PC-3 (cell line): ENCODE measurements at regions not wholly inside any gene's neighbourhood (a gene's known extent, or its start where the extent isn't known, plus 50 kb on each side); places are given as distances from the start of the nearest gene placed in this dataset.
A peak's percentile ranks its signal among the peaks of the same experiment; 100 is the strongest.

Source experiments
- ATAC-seq: fragments of 200-7000 bp; cut with Tn5 transposase; 2 replicates; pipeline ENCODE4 v1.9.1; 2020; ENCODE audit warnings: mild to moderate bottlenecking, moderate library complexity
- BruUV-seq: library from RNA; stranded (reverse); fragments of 400-500 nt; replicated peaks from 2 replicates; lab custom pipeline; 2021; lab: Mats Ljungman, UMichigan
- CTCF ChIA-PET: fragments of 300-600 bp; sonication (Branson Sonifier 250); formaldehyde crosslinking; loops from one replicate; lab custom pipeline; 2022; ENCODE audit warnings: antibody characterized with exemption; lab: Charles Lee
- POLR2A ChIA-PET: fragments of 300-600 bp; sonication (Branson Sonifier 250); formaldehyde crosslinking; loops from one replicate; lab custom pipeline; 2022; ENCODE audit warnings: antibody characterized with exemption; ENCODE audit not compliant: unreplicated experiment; lab: Charles Lee
- DNase-seq: peaks from one replicate; pipeline ENCODE4 v3.0.0-alpha.2; 2015
- H2AFZ ChIP-seq: fragments of 300-600 bp; sonication (generic); 2 replicates; pipeline ENCODE4 v1.6.0; 2016; ENCODE audit warnings: antibody characterized with exemption, low read length
- H3F3A ChIP-seq: fragments of 300-600 bp; sonication (generic); one replicate; pipeline ENCODE4 v1.6.0; 2017; ENCODE audit warnings: antibody characterized with exemption, low read length, control low read depth, mild to moderate bottlenecking; ENCODE audit not compliant: unreplicated experiment
- H3K27ac ChIP-seq: fragments of 300-600 bp; sonication (generic); 2 replicates; pipeline ENCODE4 v1.5.1; 2016; ENCODE audit warnings: mild to moderate bottlenecking, low read length
- H3K27me3 ChIP-seq: fragments of 300-600 bp; sonication (generic); 2 replicates; pipeline ENCODE4 v1.6.1; 2016; ENCODE audit warnings: low read length, mixed read lengths
- H3K36me3 ChIP-seq: fragments of 300-600 bp; sonication (generic); 2 replicates; pipeline ENCODE4 v1.6.1; 2016; ENCODE audit warnings: low read depth, mixed run types, low read length, mixed read lengths
- H3K4me1 ChIP-seq: fragments of 300-600 bp; sonication (generic); 2 replicates; pipeline ENCODE4 v1.5.1; 2016; ENCODE audit warnings: low read length; ENCODE audit not compliant: insufficient read depth
- H3K4me2 ChIP-seq: fragments of 300-600 bp; sonication (generic); 2 replicates; pipeline ENCODE4 v1.6.0; 2016; ENCODE audit warnings: low read length
- H3K4me3 ChIP-seq: fragments of 300-600 bp; sonication (generic); 2 replicates; pipeline ENCODE4 v1.5.1; 2016; ENCODE audit warnings: mild to moderate bottlenecking, low read length, mixed read lengths
- H3K79me2 ChIP-seq: fragments of 300-600 bp; sonication (generic); 2 replicates; pipeline ENCODE4 v1.6.1; 2017; ENCODE audit warnings: low read length, mixed read lengths
- H3K9ac ChIP-seq: fragments of 300-600 bp; sonication (generic); 2 replicates; pipeline ENCODE4 v1.6.0; 2016; ENCODE audit warnings: mild to moderate bottlenecking, low read length
- H3K9me2 ChIP-seq: fragments of 300-600 bp; sonication (generic); replicated peaks from 2 replicates; pipeline ENCODE4 v1.6.1; 2016; ENCODE audit warnings: mixed run types, low read length, mixed read lengths
- H3K9me3 ChIP-seq: fragments of 300-600 bp; sonication (generic); 2 replicates; pipeline ENCODE4 v1.6.1; 2016; ENCODE audit warnings: low read length, mixed read lengths
- H4K20me1 ChIP-seq: fragments of 300-600 bp; sonication (generic); 2 replicates; pipeline ENCODE4 v1.6.1; 2016; ENCODE audit warnings: low read length, mixed read lengths
- EZH2 ChIP-seq: fragments of 300-600 bp; sonication (generic); IDR thresholded peaks from one replicate; pipeline ENCODE4 v1.6.1; 2017; ENCODE audit warnings: antibody characterized with exemption, mild to moderate bottlenecking, low read length; ENCODE audit not compliant: unreplicated experiment
- EZH2phosphoT487 ChIP-seq: fragments of 300-600 bp; sonication (generic); IDR thresholded peaks from 2 replicates; pipeline ENCODE4 v1.6.1; 2018; ENCODE audit warnings: mild to moderate bottlenecking, antibody characterized with exemption, low read length, borderline replicate concordance
- intact Hi-C: fragments of 100-400 bp; cut with micrococcal nuclease; formaldehyde crosslinking; loops from 2 replicates; pipeline ENCODE4 v1.9.0; 2023
- TF ChIP-seq, protein P1 (sequence below): fragments of 300-600 bp; sonication (generic); conservative IDR thresholded peaks from 2 replicates; pipeline ENCODE4 v1.5.1; 2017; ENCODE audit warnings: antibody characterized with exemption, low read depth, mild to moderate bottlenecking, low read length

DNA sequence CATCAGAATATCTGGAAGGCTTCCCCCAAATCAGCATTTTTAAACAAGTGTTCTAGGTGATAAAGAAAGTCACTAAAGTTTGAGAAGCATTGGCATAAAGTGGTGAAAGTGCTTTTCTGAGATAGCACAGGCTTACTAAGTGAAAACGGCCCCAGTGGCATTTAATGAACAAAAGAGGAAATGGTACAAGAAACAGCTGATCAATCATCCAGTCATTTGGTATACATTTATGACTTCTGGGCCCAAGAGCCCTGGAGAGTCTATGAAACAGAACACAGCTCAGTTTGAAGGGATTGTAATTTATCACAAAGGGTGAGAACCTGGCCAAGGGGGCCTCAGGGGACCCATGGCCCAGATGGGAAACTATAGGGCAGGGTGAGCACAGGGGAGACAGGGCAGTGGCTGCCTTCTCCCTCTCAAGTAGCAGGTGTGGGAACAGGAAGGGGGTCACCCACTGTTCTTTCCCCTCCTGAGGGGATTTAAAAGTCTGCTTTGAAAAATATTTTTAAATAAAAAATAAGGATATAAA, 265.5 kb upstream of the ROPN1 start:
- ATAC-seq, result no peak
- CTCF ChIA-PET, result no interaction called here

DNA sequence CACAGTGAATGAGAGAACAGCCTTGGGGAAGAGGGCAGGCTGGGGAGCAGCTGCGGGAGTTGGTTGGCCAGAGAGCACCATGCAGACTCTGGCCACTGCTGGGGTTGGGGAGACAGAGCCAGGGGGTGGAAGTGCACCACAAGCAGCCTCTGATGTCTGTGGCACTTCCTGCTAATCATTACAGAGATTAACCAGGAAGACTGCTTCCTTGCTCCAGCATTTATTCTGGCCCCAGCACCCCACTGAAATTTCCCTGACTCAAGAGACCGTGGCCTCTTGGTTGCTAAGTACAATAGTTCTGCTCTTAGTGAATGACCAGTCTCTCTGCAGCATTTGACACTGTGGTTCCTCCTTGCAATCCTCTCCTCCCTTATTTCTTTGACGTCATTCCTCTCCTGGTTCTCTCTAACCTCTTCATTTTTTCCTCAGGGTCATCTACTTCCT, 266.2 kb upstream of the ROPN1 start:
- Histone ChIP-seq H3K27ac (no peak overlapping the region), H3K4me2 (no peak overlapping the region), H3F3A (no peaks in the 10 kb centered on the region), H3K36me3 (no peaks in the 10 kb centered on the region), H3K27me3 (no peaks in the 10 kb centered on the region), H4K20me1 (no peaks in the 10 kb centered on the region), H3K4me3 (no peak overlapping the region), H2AFZ (no peak overlapping the region), H3K9ac (no peak overlapping the region), H3K4me1 (peaks cover 16% of the 10 kb centered on the region), H3K79me2 (no peaks in the 10 kb centered on the region), H3K9me2 (no peaks in the 10 kb centered on the region), H3K9me3 (no peaks in the 10 kb centered on the region)
- no TSS peak for BruUV-seq
- no peak for ATAC-seq
- ChIA-PET CTCF (no interaction called here), POLR2A (no interaction called here)
- TF ChIP-seq EZH2, result no peak
- no peak for TF ChIP-seq EZH2phosphoT487
- TF ChIP-seq, protein P1, sequence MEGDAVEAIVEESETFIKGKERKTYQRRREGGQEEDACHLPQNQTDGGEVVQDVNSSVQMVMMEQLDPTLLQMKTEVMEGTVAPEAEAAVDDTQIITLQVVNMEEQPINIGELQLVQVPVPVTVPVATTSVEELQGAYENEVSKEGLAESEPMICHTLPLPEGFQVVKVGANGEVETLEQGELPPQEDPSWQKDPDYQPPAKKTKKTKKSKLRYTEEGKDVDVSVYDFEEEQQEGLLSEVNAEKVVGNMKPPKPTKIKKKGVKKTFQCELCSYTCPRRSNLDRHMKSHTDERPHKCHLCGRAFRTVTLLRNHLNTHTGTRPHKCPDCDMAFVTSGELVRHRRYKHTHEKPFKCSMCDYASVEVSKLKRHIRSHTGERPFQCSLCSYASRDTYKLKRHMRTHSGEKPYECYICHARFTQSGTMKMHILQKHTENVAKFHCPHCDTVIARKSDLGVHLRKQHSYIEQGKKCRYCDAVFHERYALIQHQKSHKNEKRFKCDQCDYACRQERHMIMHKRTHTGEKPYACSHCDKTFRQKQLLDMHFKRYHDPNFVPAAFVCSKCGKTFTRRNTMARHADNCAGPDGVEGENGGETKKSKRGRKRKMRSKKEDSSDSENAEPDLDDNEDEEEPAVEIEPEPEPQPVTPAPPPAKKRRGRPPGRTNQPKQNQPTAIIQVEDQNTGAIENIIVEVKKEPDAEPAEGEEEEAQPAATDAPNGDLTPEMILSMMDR, result no peak
- intact Hi-C loops, result no loop called here
- no peak for DNase-seq

More for the DNA sequence above, 265.5 kb upstream of the ROPN1 start:
- no peaks in the 10 kb centered on the region for H4K20me1 ChIP-seq
- no peak for TF ChIP-seq EZH2phosphoT487
- TF ChIP-seq, protein P1, result no peak
- no peak for TF ChIP-seq EZH2
- H3K9ac ChIP-seq, result no peak overlapping the region
- no peaks in the 10 kb centered on the region for H3K9me3 ChIP-seq
- peaks cover 10% of the 10 kb centered on the region for H3K4me1 ChIP-seq
- no peaks in the 10 kb centered on the region for H3K79me2 ChIP-seq
- no peak overlapping the region for H2AFZ ChIP-seq
- H3K27ac ChIP-seq, result no peak overlapping the region
- H3F3A ChIP-seq, result no peaks in the 10 kb centered on the region
- H3K4me2 ChIP-seq, result no peak overlapping the region
- POLR2A ChIA-PET, result no interaction called here
- no TSS peak for BruUV-seq
- H3K27me3 ChIP-seq, result no peaks in the 10 kb centered on the region
- H3K9me2 ChIP-seq, result no peaks in the 10 kb centered on the region
- H3K4me3 ChIP-seq, result no peak overlapping the region
- H3K36me3 ChIP-seq, result no peaks in the 10 kb centered on the region
- no peak for DNase-seq
- intact Hi-C loops, result no loop called here

DNA sequence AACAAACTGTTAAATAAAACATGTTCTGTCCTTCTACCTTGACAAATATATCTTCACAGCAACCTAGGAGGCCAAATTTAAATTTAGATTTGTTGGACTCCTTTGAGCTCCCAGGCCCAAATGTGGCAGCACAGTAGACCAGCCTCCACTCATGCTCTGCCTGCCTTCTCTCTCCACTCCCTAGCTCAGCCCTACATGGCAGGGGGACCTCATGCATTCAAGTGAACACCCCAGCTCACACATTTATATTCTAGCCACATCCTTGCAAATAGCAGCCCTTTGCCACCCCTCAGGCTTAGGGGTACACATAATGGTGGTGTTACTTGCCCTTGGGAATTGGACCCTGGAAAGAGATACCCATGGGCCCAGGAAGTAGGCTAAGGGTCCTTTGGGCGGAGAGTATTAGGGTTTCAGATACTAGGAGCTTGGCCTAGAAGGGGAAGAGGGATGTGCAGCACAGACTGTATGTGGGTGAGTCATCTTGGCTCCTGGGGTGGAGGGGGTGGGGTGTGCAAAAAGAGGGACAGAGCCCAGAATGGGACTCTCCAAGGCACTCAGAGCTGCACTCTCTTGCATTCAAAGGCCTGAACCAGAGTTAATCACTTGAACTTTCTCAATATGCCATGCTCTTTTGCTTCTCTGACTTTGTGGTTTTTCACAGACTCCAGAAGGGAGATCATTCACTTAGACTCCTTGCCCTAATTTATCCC, 268.4 kb upstream of the ROPN1 start:
- no TSS peak for BruUV-seq
- peaks cover 25% of the 10 kb centered on the region for H3K4me1 ChIP-seq
- TF ChIP-seq, protein P1, result no peak
- TF ChIP-seq EZH2 (no peak), EZH2phosphoT487 (no peak)
- H3K27ac ChIP-seq, result no peak overlapping the region
- no peaks in the 10 kb centered on the region for H3K27me3 ChIP-seq
- no peaks in the 10 kb centered on the region for H3K9me2 ChIP-seq
- H3F3A ChIP-seq, result no peaks in the 10 kb centered on the region
- ChIA-PET POLR2A (no interaction called here), CTCF (no interaction called here)
- H3K9ac ChIP-seq, result no peak overlapping the region
- DNase-seq, result peak; percentile 72
- H3K4me3 ChIP-seq, result no peak overlapping the region
- intact Hi-C loops, result no loop called here
- H2AFZ ChIP-seq, result no peak overlapping the region
- H3K79me2 ChIP-seq, result no peaks in the 10 kb centered on the region
- H3K4me2 ChIP-seq, result peak overlapping the region; percentile 45
- H3K36me3 ChIP-seq, result no peaks in the 10 kb centered on the region
- ATAC-seq, result peak; percentile 66
- H3K9me3 ChIP-seq, result no peaks in the 10 kb centered on the region
- no peaks in the 10 kb centered on the region for H4K20me1 ChIP-seq
